ENCODE measurements at regions not wholly inside any gene's neighbourhood (a gene's known extent, or its start where the extent isn't known, plus 50 kb on each side); places are given as distances from the start of the nearest gene placed in this dataset.

GRCh38 chr21:27024971-27025370, 58.1 kb upstream of the ADAMTS5 start:
- no peak for TF ChIP-seq CTCF (IDR thresholded peaks at IDR 0.05; ENCODE audit: extremely low read depth in 1 of 2, insufficient read depth in 1 of 2, low read depth in 1 of 2, low read length in 2 of 2)
- no peak for TF ChIP-seq FOS (IDR thresholded peaks at IDR 0.05; ENCODE audit: borderline replicate concordance, insufficient read depth, low read length)
- no peak for TF ChIP-seq POLR2A (IDR thresholded peaks at IDR 0.05; ENCODE audit: low read depth, low read length)
- TF ChIP-seq POLR2AphosphoS5 (IDR thresholded peaks at IDR 0.05; ENCODE audit: insufficient read depth, low read depth, low read length) = no peak
- no peak for TF ChIP-seq JUN (IDR thresholded peaks at IDR 0.05; ENCODE audit: borderline replicate concordance, insufficient read depth, insufficient read length, low read depth)
- TF ChIP-seq MAX (IDR thresholded peaks at IDR 0.05; ENCODE audit: insufficient read depth, insufficient read length) = no peak
- no peak for TF ChIP-seq EZH2 (IDR thresholded peaks at IDR 0.05; ENCODE audit: borderline replicate concordance, low read depth, low read length, severe bottlenecking)
